HCT116 (cell line): ENCODE measurements at regions not wholly inside any gene's neighbourhood (a gene's known extent, or its start where the extent isn't known, plus 50 kb on each side); places are given as distances from the start of the nearest gene placed in this dataset.

Source experiments
- ATAC-seq: fragments of 200-7000 bp; cut with Tn5 transposase; 2 replicates; pipeline ENCODE4 v1.9.1; 2020; ENCODE audit warnings: mild to moderate bottlenecking, moderate library complexity
- BruUV-seq: library from RNA; stranded (reverse); fragments of 400-500 nt; replicated peaks from 2 replicates; lab custom pipeline; 2021; lab: Mats Ljungman, UMichigan
- CTCF ChIA-PET: fragments of 300-600 bp; sonication (Branson Sonifier 250); formaldehyde crosslinking; loops from one replicate; lab custom pipeline; 2021; ENCODE audit warnings: antibody characterized with exemption; lab: Charles Lee
- POLR2A ChIA-PET: fragments of 300-600, 350-600 bp; sonication (Branson Sonifier 250); formaldehyde crosslinking; loops from one replicate; lab custom pipeline; 2021; ENCODE audit warnings: antibody characterized with exemption; lab: Charles Lee
- RAD21 ChIA-PET, 2 experiments: fragments of 300-600 bp; sonication (Branson Sonifier 250); formaldehyde crosslinking; loops; one replicate each; lab custom pipeline; 2023; ENCODE audit warnings: low total read pairs in 2 of 2; ENCODE audit not compliant: uncharacterized antibody in 2 of 2, unreplicated experiment in 2 of 2, low non-redundant PET in 1 of 2; lab: Charles Lee
- DNase-seq: peaks from one replicate; pipeline ENCODE4 v3.0.0-alpha.2; 2010; ENCODE audit warnings: low read depth, low spot score
- H2AFZ ChIP-seq: fragments of 200-600 bp; shearing (Covaris generic), sonication (generic); 2 replicates; pipeline ENCODE4 v1.6.1; 2017; ENCODE audit warnings: low read depth, mixed run types, mixed read lengths, antibody characterized with exemption, low read length; ENCODE audit not compliant: poor library complexity, severe bottlenecking
- H3K27ac ChIP-seq: 2 replicates; pipeline ENCODE4 v1.5.1; 2012; ENCODE audit warnings: low read depth, low read length
- H3K27me3 ChIP-seq: fragments of 200-600 bp; sonication (generic); 2 replicates; pipeline ENCODE4 v1.6.1; 2016; ENCODE audit warnings: mixed run types, low read length, mixed read lengths; ENCODE audit not compliant: insufficient read depth
- H3K36me3 ChIP-seq, 2 experiments: fragments of 200-500 bp in 1 of 2; fragments of 200-600 bp in 1 of 2; sonication (Bioruptor generic) in 1 of 2; sonication (generic) in 1 of 2; 2 replicates each; pipeline versions ENCODE4 v1.5.1 to v1.6.1; 2014 to 2016; ENCODE audit warnings: low read length in 2 of 2, inconsistent platforms in 1 of 2, mixed read lengths in 1 of 2, mixed run types in 1 of 2; ENCODE audit not compliant: insufficient read depth in 2 of 2, control insufficient read depth in 1 of 2
- H3K4me1 ChIP-seq, 2 experiments: fragments of 200-600 bp in 1 of 2; sonication (generic) in 1 of 2; 2 replicates each; pipeline versions ENCODE4 v1.5.1 to v1.6.1; 2012 to 2017; ENCODE audit warnings: low read length in 2 of 2, inconsistent platforms in 1 of 2, mild to moderate bottlenecking in 1 of 2, mixed read lengths in 1 of 2, mixed run types in 1 of 2, moderate library complexity in 1 of 2; ENCODE audit not compliant: insufficient read depth in 2 of 2, control insufficient read depth in 1 of 2
- H3K4me2 ChIP-seq: fragments of 200-600 bp; sonication (generic); 2 replicates; pipeline ENCODE4 v1.6.1; 2017; ENCODE audit warnings: mixed run types, low read length, mixed read lengths
- H3K4me3 ChIP-seq, 2 experiments: fragments of 200-600 bp in 1 of 2; sonication (generic) in 1 of 2; replicated peaks in 1 of 2; 2 replicates each; pipeline ENCODE4 v1.5.1; 2011 to 2016; ENCODE audit warnings: low read length in 2 of 2, control low read depth in 1 of 2, low read depth in 1 of 2, mild to moderate bottlenecking in 1 of 2, mixed read lengths in 1 of 2, mixed run types in 1 of 2
- H3K79me2 ChIP-seq: fragments of 200-600 bp; sonication (generic); 2 replicates; pipeline ENCODE4 v1.6.1; 2017; ENCODE audit warnings: mild to moderate bottlenecking, mixed run types, low read length, moderate library complexity, mixed read lengths; ENCODE audit not compliant: insufficient read depth
- H3K9ac ChIP-seq: fragments of 200-600 bp; sonication (generic); 2 replicates; pipeline ENCODE4 v1.6.1; 2016; ENCODE audit warnings: low read length, mixed read lengths
- H3K9me2 ChIP-seq: fragments of 200-600 bp; sonication (generic), shearing (Covaris generic); 2 replicates; pipeline ENCODE4 v1.6.1; 2017; ENCODE audit warnings: mixed run types, mild to moderate bottlenecking, moderate library complexity; ENCODE audit not compliant: insufficient read depth
- H3K9me3 ChIP-seq, 2 experiments: fragments of 200-500 bp in 1 of 2; fragments of 200-600 bp in 1 of 2; sonication (Bioruptor generic) in 1 of 2; sonication (generic) in 1 of 2; 2 replicates each; pipeline ENCODE4 v1.6.1; 2014 to 2017; ENCODE audit warnings: low read length in 2 of 2, mixed read lengths in 2 of 2, inconsistent platforms in 1 of 2, low read depth in 1 of 2, mild to moderate bottlenecking in 1 of 2, mixed run types in 1 of 2, moderate library complexity in 1 of 2; ENCODE audit not compliant: control insufficient read depth in 1 of 2, insufficient read depth in 1 of 2
- H4K20me1 ChIP-seq: fragments of 200-600 bp; sonication (generic), shearing (Covaris generic); 2 replicates; pipeline ENCODE4 v1.6.1; 2017; ENCODE audit warnings: mixed run types, mild to moderate bottlenecking, moderate library complexity; ENCODE audit not compliant: insufficient read depth
- CEBPB ChIP-seq: IDR thresholded peaks from 2 replicates; pipeline ENCODE4 v1.6.1; 2012; ENCODE audit warnings: low read depth
- ELF1 ChIP-seq: IDR thresholded peaks from 2 replicates; pipeline ENCODE4 v1.6.1; 2012; ENCODE audit warnings: low read depth, borderline replicate concordance
- EZH2 ChIP-seq: fragments of 200-600 bp; sonication (generic); IDR thresholded peaks from 2 replicates; pipeline ENCODE4 v1.6.1; 2017; ENCODE audit warnings: antibody characterized with exemption, mixed run types
- EZH2phosphoT487 ChIP-seq: fragments of 200-600 bp; IDR thresholded peaks from 2 replicates; pipeline ENCODE4 v1.6.1; 2018; ENCODE audit warnings: antibody characterized with exemption, borderline replicate concordance
- JUND ChIP-seq: IDR thresholded peaks from 2 replicates; pipeline ENCODE4 v1.6.1; 2012
- MAX ChIP-seq: IDR thresholded peaks from 2 replicates; pipeline ENCODE4 v1.6.1; 2012
- POLR2AphosphoS5 ChIP-seq: IDR thresholded peaks from 2 replicates; pipeline ENCODE4 v1.6.1; 2011; ENCODE audit warnings: mild to moderate bottlenecking, low read depth, low read length, moderate library complexity
- SIN3A ChIP-seq: IDR thresholded peaks from 2 replicates; pipeline ENCODE4 v1.6.1; 2012; ENCODE audit warnings: low read depth
- SP1 ChIP-seq: IDR thresholded peaks from 2 replicates; pipeline ENCODE4 v1.6.1; 2012; ENCODE audit warnings: low read depth
- TCF7L2 ChIP-seq: IDR thresholded peaks from 2 replicates; pipeline ENCODE4 v1.7.0; 2011; ENCODE audit warnings: borderline replicate concordance, inconsistent platforms; ENCODE audit not compliant: insufficient read depth, insufficient read length; ENCODE audit errors: extremely low read depth
- YY1 ChIP-seq: IDR thresholded peaks from 2 replicates; pipeline ENCODE4 v1.6.1; 2011; ENCODE audit warnings: low read length, low read depth, moderate library complexity, mild to moderate bottlenecking; ENCODE audit not compliant: insufficient replicate concordance; ENCODE audit errors: extremely low read depth
- ZBTB33 ChIP-seq: IDR thresholded peaks from 2 replicates; pipeline ENCODE4 v1.6.1; 2011; ENCODE audit warnings: mild to moderate bottlenecking, low read length, moderate library complexity; ENCODE audit not compliant: insufficient replicate concordance; ENCODE audit errors: extremely low read depth
- ZFX ChIP-seq: fragments of 450-650 bp; IDR thresholded peaks from 2 replicates; pipeline ENCODE4 v1.6.1; 2017
- intact Hi-C: fragments of 100-400 bp; cut with micrococcal nuclease; formaldehyde crosslinking; loops from 2 replicates; pipeline ENCODE4 v1.10.0; 2022

GRCh38 chr14:57937676-57938075, 71.8 kb upstream of the SLC35F4 start:
- ChIA-PET POLR2A (no interaction called here), CTCF (no interaction called here), RAD21 (no interaction called here)
- no peak overlapping the region for H2AFZ ChIP-seq
- ATAC-seq, result no peak
- TF ChIP-seq ELF1, result no peak
- no peak for TF ChIP-seq EZH2phosphoT487
- TF ChIP-seq EZH2, result no peak
- TF ChIP-seq SIN3A, result no peak
- no peak for TF ChIP-seq YY1
- TF ChIP-seq CEBPB, result no peak
- no peak for TF ChIP-seq SP1
- no peak overlapping the region for H3K4me3 ChIP-seq
- H3K4me1 ChIP-seq, result no peaks in the 10 kb centered on the region
- no peak overlapping the region for H3K27ac ChIP-seq
- H3K9me2 ChIP-seq, result no peaks in the 10 kb centered on the region
- H3K79me2 ChIP-seq, result no peaks in the 10 kb centered on the region
- no peak overlapping the region for H3K4me2 ChIP-seq
- H4K20me1 ChIP-seq, result no peaks in the 10 kb centered on the region
- H3K36me3 ChIP-seq, result no peaks in the 10 kb centered on the region
- intact Hi-C loops, result no loop called here
- BruUV-seq, result no TSS peak
- H3K9me3 ChIP-seq, result no peaks in the 10 kb centered on the region
- no peak overlapping the region for H3K9ac ChIP-seq
- no peak for DNase-seq
- H3K27me3 ChIP-seq, result peaks cover 80% of the 10 kb centered on the region

- no peak for DNase-seq
- H4K20me1 ChIP-seq, result no peaks in the 10 kb centered on the region
- H3K9me2 ChIP-seq, result no peaks in the 10 kb centered on the region
- ChIA-PET RAD21 (no interaction called here), POLR2A (no interaction called here), CTCF (no interaction called here)
- no peak overlapping the region for H3K4me3 ChIP-seq
- H3K79me2 ChIP-seq, result no peaks in the 10 kb centered on the region
- H2AFZ ChIP-seq, result no peak overlapping the region
- intact Hi-C loops, result no loop called here
- BruUV-seq, result no TSS peak
- H3K4me1 ChIP-seq, result no peaks in the 10 kb centered on the region
- peaks cover 82% of the 10 kb centered on the region for H3K27me3 ChIP-seq
- H3K9ac ChIP-seq, result no peak overlapping the region
- no peaks in the 10 kb centered on the region for H3K36me3 ChIP-seq
- H3K9me3 ChIP-seq, result no peaks in the 10 kb centered on the region
- no peak for ATAC-seq
- TF ChIP-seq JUND, result no peak
- no peak for TF ChIP-seq POLR2AphosphoS5
- no peak for TF ChIP-seq SIN3A
- no peak for TF ChIP-seq TCF7L2
- TF ChIP-seq SP1, result no peak
- no peak for TF ChIP-seq ELF1
- no peak for TF ChIP-seq MAX
- no peak for TF ChIP-seq ZFX
- no peak for TF ChIP-seq ZBTB33
- no peak overlapping the region for H3K4me2 ChIP-seq
- H3K27ac ChIP-seq, result no peak overlapping the region
These were observed 67.5 kb upstream of the SLC35F4 start for GRCh38 chr14:57933349-57933748.
